Spleen (tissue), 7 donors: ENCODE measurements at regions not wholly inside any gene's neighbourhood (a gene's known extent, or its start where the extent isn't known, plus 50 kb on each side); places are given as distances from the start of the nearest gene placed in this dataset.

Experiments used
- CTCF ChIP-seq, 11 experiments: fragments of 200-600 bp in 7 of 11; fragments of 450-650 bp in 4 of 11; sonication (generic) in 4 of 11; IDR thresholded peaks in 8 of 11; conservative IDR thresholded peaks in 3 of 11; 1 replicate in 7 of 11; 2 replicates in 4 of 11; pipeline versions ENCODE4 v1.4.0 to v1.8.0; 2016 to 2021; ENCODE audit warnings: antibody characterized with exemption in 11 of 11, inconsistent platforms in 4 of 11, mild to moderate bottlenecking in 1 of 11
- POLR2A ChIP-seq, 3 donors: fragments of 450-650 bp; IDR thresholded peaks; one replicate each; pipeline ENCODE4 v1.5.1; 2017; ENCODE audit warnings: antibody characterized with exemption in 3 of 3, mild to moderate bottlenecking in 1 of 3
- POLR2AphosphoS5 ChIP-seq, 3 donors: sonication (generic); formaldehyde crosslinking; IDR thresholded peaks; one replicate each; pipeline ENCODE4 v1.5.1; 2017; ENCODE audit warnings: antibody characterized with exemption in 3 of 3
- donor health status: DM: no; HTN: no; CAD: no; lungs with moderate emphysema.
- donor health status: DM: no; HTN: no; CAD: no.
- donor health status: DM: no; HTN: no; CAD: no.

- no peak for TF ChIP-seq POLR2AphosphoS5 (IDR thresholded peaks at IDR 0.05)
- no peak for TF ChIP-seq POLR2A (IDR thresholded peaks at IDR 0.05)
- no peak for TF ChIP-seq CTCF (IDR thresholded peaks at IDR 0.05 in 8 of 11, conservative IDR thresholded peaks at IDR 0.05 in 3 of 11)
Observed at GRCh38 chr10:132136689-132137088, 50.1 kb upstream of the DPYSL4 start.
